Right lobe of liver (tissue), 4 donors: ENCODE measurements at regions not wholly inside any gene's neighbourhood (a gene's known extent, or its start where the extent isn't known, plus 50 kb on each side); places are given as distances from the start of the nearest gene placed in this dataset.

Experiments used
- CTCF ChIP-seq, 4 donors: fragments of 200-600 bp in 3 of 4; fragments of 450-650 bp in 1 of 4; IDR thresholded peaks; one replicate each; pipeline versions ENCODE4 v1.5.1 to v1.8.0; 2016 to 2022; ENCODE audit warnings: antibody characterized with exemption in 4 of 4, mild to moderate bottlenecking in 2 of 4
- POLR2A ChIP-seq: fragments of 450-650 bp; IDR thresholded peaks from one replicate; pipeline ENCODE4 v1.6.1; 2017; ENCODE audit warnings: antibody characterized with exemption, mild to moderate bottlenecking
- donor health status: DM: no; HTN: no; CAD: no.
- donor health status: DM: no; HTN: no; CAD: no.
- donor health status: DM: no; HTN: yes; CAD: no.

- TF ChIP-seq CTCF (IDR thresholded peaks at IDR 0.05) (no peak), POLR2A (no peak)
Measured at GRCh38 chr2:45207101-45207500, 197.8 kb upstream of the SIX2 start.
